ENCODE measurements at regions not wholly inside any gene's neighbourhood (a gene's known extent, or its start where the extent isn't known, plus 50 kb on each side); places are given as distances from the start of the nearest gene placed in this dataset.
A peak's percentile ranks its signal among the peaks of the same experiment; 100 is the strongest.

- Mint-ChIP-seq H3K27ac (ENCODE audit: low read depth, unreplicated experiment) (no peak overlapping the region), H3K4me1 (ENCODE audit: insufficient read depth, unreplicated experiment) (peaks cover 3% of the 10 kb centered on the region), H3K36me3 (ENCODE audit: insufficient read depth, unreplicated experiment) (no peaks in the 10 kb centered on the region), H3K4me3 (ENCODE audit: unreplicated experiment) (no peak overlapping the region), H3K27me3 (ENCODE audit: insufficient read depth, unreplicated experiment) (no peaks in the 10 kb centered on the region), H3K9me3 (ENCODE audit: unreplicated experiment) (no peaks in the 10 kb centered on the region)
- no peak for TF ChIP-seq CTCF (IDR thresholded peaks at IDR 0.05; ENCODE audit: unreplicated experiment)
- CTCF ChIA-PET = interaction anchor here (1.2 kb wide), 1 partner anchor 369 kb away, joined by 4 read pairs; no protein-coding TSS in a partner anchor
- POLR2A ChIA-PET = no interaction called here
- DNase-seq (ENCODE audit: unreplicated experiment) = no peak
- intact Hi-C loops (cut with micrococcal nuclease) = no loop called here
- BruUV-seq (replicated peaks) = no TSS peak
Observed at GRCh38 chr4:181158971-181159370, 1084.2 kb upstream of the TENM3 start.

- Mint-ChIP-seq H3K36me3 (ENCODE audit: insufficient read depth, unreplicated experiment) (no peaks in the 10 kb centered on the region), H3K27me3 (ENCODE audit: insufficient read depth, unreplicated experiment) (no peaks in the 10 kb centered on the region), H3K27ac (ENCODE audit: low read depth, unreplicated experiment) (no peak overlapping the region), H3K4me3 (ENCODE audit: unreplicated experiment) (no peak overlapping the region), H3K9me3 (ENCODE audit: unreplicated experiment) (no peaks in the 10 kb centered on the region), H3K4me1 (ENCODE audit: insufficient read depth, unreplicated experiment) (peaks cover 3% of the 10 kb centered on the region)
- ChIA-PET CTCF (interaction anchor here (0.7 to 1.3 kb wide), 2 partner anchors 18 to 33 kb away, joined by 4 read pairs; no protein-coding TSS in a partner anchor), POLR2A (no interaction called here)
- peak; percentile 43 for DNase-seq (ENCODE audit: unreplicated experiment)
- intact Hi-C loops (cut with micrococcal nuclease) = no loop called here
- no peak for TF ChIP-seq CTCF (IDR thresholded peaks at IDR 0.05; ENCODE audit: unreplicated experiment)
- no TSS peak for BruUV-seq (replicated peaks)
Observed at GRCh38 chr4:181161669-181162068, 1081.5 kb upstream of the TENM3 start.

- Mint-ChIP-seq H3K4me3 (ENCODE audit: unreplicated experiment) (no peak overlapping the region), H3K4me1 (ENCODE audit: insufficient read depth, unreplicated experiment) (peaks cover 3% of the 10 kb centered on the region), H3K27ac (ENCODE audit: low read depth, unreplicated experiment) (no peak overlapping the region), H3K27me3 (ENCODE audit: insufficient read depth, unreplicated experiment) (no peaks in the 10 kb centered on the region), H3K36me3 (ENCODE audit: insufficient read depth, unreplicated experiment) (no peaks in the 10 kb centered on the region), H3K9me3 (ENCODE audit: unreplicated experiment) (no peaks in the 10 kb centered on the region)
- no TSS peak for BruUV-seq (replicated peaks)
- CTCF ChIA-PET = interaction anchor here (1.3 kb wide), 1 partner anchor 19 kb away, joined by 4 read pairs; no protein-coding TSS in a partner anchor
- no peak for TF ChIP-seq CTCF (IDR thresholded peaks at IDR 0.05; ENCODE audit: unreplicated experiment)
- POLR2A ChIA-PET = no interaction called here
- intact Hi-C loops (cut with micrococcal nuclease) = no loop called here
- no peak for DNase-seq (ENCODE audit: unreplicated experiment)
Observed at GRCh38 chr4:181162266-181162665, 1080.9 kb upstream of the TENM3 start.

- Mint-ChIP-seq H3K4me3 (ENCODE audit: unreplicated experiment) (no peak overlapping the region), H3K27me3 (ENCODE audit: insufficient read depth, unreplicated experiment) (no peaks in the 10 kb centered on the region), H3K4me1 (ENCODE audit: insufficient read depth, unreplicated experiment) (peaks cover 3% of the 10 kb centered on the region), H3K36me3 (ENCODE audit: insufficient read depth, unreplicated experiment) (no peaks in the 10 kb centered on the region), H3K27ac (ENCODE audit: low read depth, unreplicated experiment) (no peak overlapping the region), H3K9me3 (ENCODE audit: unreplicated experiment) (no peaks in the 10 kb centered on the region)
- ChIA-PET POLR2A (no interaction called here), CTCF (interaction anchor here (1.3 kb wide), 1 partner anchor 19 kb away, joined by 4 read pairs; no protein-coding TSS in a partner anchor)
- TF ChIP-seq CTCF (IDR thresholded peaks at IDR 0.05; ENCODE audit: unreplicated experiment) = no peak
- intact Hi-C loops (cut with micrococcal nuclease) = no loop called here
- no TSS peak for BruUV-seq (replicated peaks)
- DNase-seq (ENCODE audit: unreplicated experiment) = no peak
Observed at GRCh38 chr4:181162676-181163075, 1080.5 kb upstream of the TENM3 start.
